Endothelial cell of umbilical vein (primary cell): ENCODE measurements at regions not wholly inside any gene's neighbourhood (a gene's known extent, or its start where the extent isn't known, plus 50 kb on each side); places are given as distances from the start of the nearest gene placed in this dataset.

Experiments
- BruUV-seq: library from RNA; stranded (reverse); fragments of 400-500 nt; replicated peaks from 2 replicates; lab custom pipeline; 2021; lab: Mats Ljungman, UMichigan
- CTCF ChIA-PET: fragments of 300-600, 350-600 bp; sonication (Branson Sonifier 250); formaldehyde crosslinking; loops from one replicate; lab custom pipeline; 2021; ENCODE audit warnings: antibody characterized with exemption, inconsistent platforms; lab: Charles Lee
- POLR2A ChIA-PET: fragments of 300-600, 350-600 bp; sonication (Branson Sonifier 250); formaldehyde crosslinking; loops from one replicate; lab custom pipeline; 2021; ENCODE audit warnings: antibody characterized with exemption, inconsistent platforms; lab: Charles Lee
- DNase-seq: peaks from one replicate; pipeline ENCODE4 v3.0.0-alpha.2; 2011; ENCODE audit warnings: low read depth, low spot score
- FAIRE-seq: peaks from 2 replicates; lab custom pipeline; 2011; peaks lifted over from hg19 to GRCh38; lab: Jason Lieb, UNC
- H2AFZ ChIP-seq: 2 replicates; pipeline ENCODE4 v1.6.0; 2012; ENCODE audit warnings: low read depth, low read length, control low read depth, inconsistent platforms
- H3K27ac ChIP-seq: 2 replicates; pipeline ENCODE4 v1.5.1; 2011; ENCODE audit warnings: low read depth, mild to moderate bottlenecking, control low read depth, low read length, moderate library complexity; ENCODE audit not compliant: insufficient read depth
- H3K27me3 ChIP-seq, 2 experiments: 2 replicates each; pipeline versions ENCODE4 v1.6.0 to v1.6.1; 2011; ENCODE audit warnings: low read length in 2 of 2, mixed read lengths in 1 of 2; ENCODE audit not compliant: control insufficient read depth in 2 of 2, insufficient read depth in 2 of 2
- H3K36me3 ChIP-seq, 2 experiments: 2 replicates in 1 of 2; 3 replicates in 1 of 2; pipeline ENCODE4 v1.5.1; 2011; ENCODE audit warnings: low read length in 2 of 2, mild to moderate bottlenecking in 1 of 2, moderate library complexity in 1 of 2; ENCODE audit not compliant: control insufficient read depth in 2 of 2, insufficient read depth in 2 of 2; ENCODE audit errors: extremely low read depth in 1 of 2
- H3K4me1 ChIP-seq: 3 replicates; pipeline ENCODE4 v1.5.1; 2011; ENCODE audit warnings: mild to moderate bottlenecking, low read length; ENCODE audit not compliant: control insufficient read depth, insufficient read depth; ENCODE audit errors: extremely low read depth
- H3K4me2 ChIP-seq: 2 replicates; pipeline ENCODE4 v1.6.1; 2011; ENCODE audit warnings: low read length, control low read depth, mixed read lengths; ENCODE audit not compliant: insufficient read depth
- H3K4me3 ChIP-seq, 3 experiments: fragments of 200-600 bp in 1 of 3; sonication (generic), shearing (Covaris generic) in 1 of 3; replicated peaks in 1 of 3; 2 replicates each; pipeline ENCODE4 v1.5.1; 2011 to 2016; ENCODE audit warnings: control low read depth in 3 of 3, low read length in 3 of 3, mild to moderate bottlenecking in 2 of 3, inconsistent platforms in 1 of 3, low read depth in 1 of 3, moderate library complexity in 1 of 3; ENCODE audit not compliant: insufficient read depth in 1 of 3
- H3K79me2 ChIP-seq: 2 replicates; pipeline ENCODE4 v1.6.0; 2012; ENCODE audit warnings: low read length, inconsistent platforms; ENCODE audit not compliant: control insufficient read depth, insufficient read depth
- H3K9ac ChIP-seq: replicated peaks from 2 replicates; pipeline ENCODE3; 2011; ENCODE audit warnings: low read length, control low read depth; ENCODE audit not compliant: insufficient read depth; ENCODE audit errors: extremely low read depth
- H3K9me1 ChIP-seq: replicated peaks from 3 replicates; pipeline ENCODE4 v1.6.0; 2011; ENCODE audit warnings: mild to moderate bottlenecking, low read length; ENCODE audit not compliant: control insufficient read depth, insufficient read depth; ENCODE audit errors: extremely low read depth
- H3K9me3 ChIP-seq: replicated peaks from 2 replicates; pipeline ENCODE4 v1.5.1; 2012; ENCODE audit warnings: low read length, inconsistent platforms; ENCODE audit not compliant: control insufficient read depth, insufficient read depth
- H4K20me1 ChIP-seq: replicated peaks from 2 replicates; pipeline ENCODE3; 2011; ENCODE audit warnings: mild to moderate bottlenecking, low read length; ENCODE audit not compliant: control insufficient read depth, insufficient read depth; ENCODE audit errors: extremely low read depth
- CTCF ChIP-seq, 2 donors: IDR thresholded peaks; 1 replicate in 1 of 2; 2 replicates in 1 of 2; pipeline ENCODE4 v1.5.1; 2011; ENCODE audit warnings: low read length in 2 of 2, mild to moderate bottlenecking in 2 of 2, moderate library complexity in 2 of 2, control low read depth in 1 of 2, inconsistent platforms in 1 of 2, low read depth in 1 of 2; ENCODE audit not compliant: insufficient read depth in 1 of 2; ENCODE audit errors: extremely low read depth in 1 of 2
- EZH2 ChIP-seq: IDR thresholded peaks from 2 replicates; pipeline ENCODE4 v1.6.1; 2012; ENCODE audit warnings: borderline replicate concordance, low read depth, mild to moderate bottlenecking, moderate library complexity, low read length, inconsistent platforms; ENCODE audit not compliant: severe bottlenecking
- FOS ChIP-seq: IDR thresholded peaks from 2 replicates; pipeline ENCODE4 v1.6.1; 2011; ENCODE audit warnings: mild to moderate bottlenecking, low read length, moderate library complexity, borderline replicate concordance; ENCODE audit not compliant: insufficient read depth
- GATA2 ChIP-seq: IDR thresholded peaks from 2 replicates; pipeline ENCODE4 v1.7.0; 2011; ENCODE audit warnings: low read depth, mild to moderate bottlenecking, moderate library complexity, mixed read lengths, low read length; ENCODE audit not compliant: insufficient read length, insufficient read depth
- JUN ChIP-seq: IDR thresholded peaks from 2 replicates; pipeline ENCODE4 v1.6.1; 2011; ENCODE audit warnings: borderline replicate concordance, low read depth; ENCODE audit not compliant: insufficient read length, insufficient read depth
- MYC ChIP-seq: IDR thresholded peaks from one replicate; pipeline ENCODE4 v1.6.1; 2011; ENCODE audit warnings: mild to moderate bottlenecking, low read depth, low read length
- POLR2A ChIP-seq: IDR thresholded peaks from 2 replicates; pipeline ENCODE4 v1.6.1; 2012; ENCODE audit warnings: low read depth, mild to moderate bottlenecking, control low read depth, low read length
- POLR2AphosphoS5 ChIP-seq: IDR thresholded peaks from 2 replicates; pipeline ENCODE4 v1.6.1; 2012; ENCODE audit warnings: low read depth, mild to moderate bottlenecking, control low read depth, low read length, moderate library complexity; ENCODE audit not compliant: insufficient read depth
- dilution Hi-C: fragments of 300-500 bp; cut with MboI; formaldehyde crosslinking; loops from one replicate; pipeline ENCODE4 v1.15.0; 2019; ENCODE audit warnings: low sequenced_read_pairs; ENCODE audit not compliant: extremely low pct_ligation_motif_present
- intact Hi-C: fragments of 100-400 bp; cut with micrococcal nuclease; formaldehyde crosslinking; loops from one replicate; pipeline ENCODE4 v1.10.0; 2022
- TF ChIP-seq, protein P1 (sequence below): IDR thresholded peaks from 2 replicates; pipeline ENCODE4 v1.6.1; 2011; ENCODE audit not compliant: insufficient read depth, insufficient read length

DNA sequence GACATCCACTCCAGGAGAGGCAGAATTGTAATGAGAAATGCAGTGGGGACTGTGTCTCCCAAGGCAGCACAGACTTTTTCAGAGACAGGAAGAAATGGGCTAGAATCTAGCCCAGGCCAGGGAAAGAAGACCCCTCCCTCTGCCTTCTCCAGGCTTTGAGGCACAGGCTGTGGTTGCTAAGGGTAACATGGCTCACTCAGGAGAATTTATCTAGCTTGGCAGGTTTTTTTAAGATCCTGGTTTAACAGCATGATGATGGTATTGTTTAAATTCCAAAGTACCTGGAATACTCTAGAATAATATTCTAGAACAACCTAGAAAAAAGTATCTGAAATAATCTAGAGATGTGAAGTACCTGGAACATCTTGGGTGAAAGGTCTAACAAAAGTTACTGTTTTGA, 125.6 kb downstream of the URB2 start:
- H3K4me2 ChIP-seq = no peak overlapping the region
- H3K79me2 ChIP-seq = no peaks in the 10 kb centered on the region
- H4K20me1 ChIP-seq = no peaks in the 10 kb centered on the region
- H3K4me3 ChIP-seq = no peak overlapping the region
- POLR2A ChIA-PET = no interaction called here
- dilution Hi-C loops = no loop called here
- H3K9me1 ChIP-seq = no peaks in the 10 kb centered on the region
- FAIRE-seq (no peak), DNase-seq (no peak)
- H2AFZ ChIP-seq = no peak overlapping the region
- H3K4me1 ChIP-seq = no peaks in the 10 kb centered on the region
- no peak overlapping the region for H3K27ac ChIP-seq
- no peaks in the 10 kb centered on the region for H3K27me3 ChIP-seq
- no peaks in the 10 kb centered on the region for H3K9me3 ChIP-seq
- no TSS peak for BruUV-seq
- intact Hi-C loops = no loop called here
- no peak for TF ChIP-seq GATA2
- TF ChIP-seq CTCF (IDR thresholded peaks at IDR 0.05; ENCODE audit: extremely low read depth in 1 of 2, insufficient read depth in 1 of 2, low read depth in 1 of 2, low read length in 2 of 2) = no peak
- TF ChIP-seq MYC = no peak
- no peak for TF ChIP-seq POLR2A
- TF ChIP-seq, protein P1, sequence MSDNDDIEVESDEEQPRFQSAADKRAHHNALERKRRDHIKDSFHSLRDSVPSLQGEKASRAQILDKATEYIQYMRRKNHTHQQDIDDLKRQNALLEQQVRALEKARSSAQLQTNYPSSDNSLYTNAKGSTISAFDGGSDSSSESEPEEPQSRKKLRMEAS = no peak
- no peak for TF ChIP-seq EZH2
- no peak for TF ChIP-seq POLR2AphosphoS5
- no peak for TF ChIP-seq FOS
- TF ChIP-seq JUN = no peak
- CTCF ChIA-PET = interaction anchor here (1.0 kb wide), 1 partner anchor 9 kb away, joined by 3 read pairs; no protein-coding TSS in a partner anchor
- H3K9ac ChIP-seq = no peak overlapping the region
- no peaks in the 10 kb centered on the region for H3K36me3 ChIP-seq
